Neural progenitor cell (in vitro differentiated cells): ENCODE measurements at regions not wholly inside any gene's neighbourhood (a gene's known extent, or its start where the extent isn't known, plus 50 kb on each side); places are given as distances from the start of the nearest gene placed in this dataset.
"Not testable (repeated sequence)": the region's sequence is repeated elsewhere in the genome, so short reads cannot be mapped to it uniquely, and the experiment has no call there.

Source experiments
- DNase-seq: peaks from one replicate; pipeline ENCODE4 v3.0.0-alpha.2; 2016; ENCODE audit warnings: low spot score
- H2AFZ ChIP-seq: fragments of 200-600 bp; sonication (generic); replicated peaks from 2 replicates; pipeline ENCODE4 v1.6.1; 2016; ENCODE audit warnings: antibody characterized with exemption
- H3F3A ChIP-seq: fragments of 200-600 bp; sonication (generic); 2 replicates; pipeline ENCODE4 v1.6.1; 2016; ENCODE audit warnings: antibody characterized with exemption, low read depth
- H3K27ac ChIP-seq: fragments of 200-600 bp; sonication (generic); 2 replicates; pipeline ENCODE4 v1.5.1; 2016; ENCODE audit warnings: mild to moderate bottlenecking
- H3K27me3 ChIP-seq: fragments of 200-600 bp; sonication (generic); 2 replicates; pipeline ENCODE4 v1.6.1; 2016; ENCODE audit warnings: mild to moderate bottlenecking, moderate library complexity
- H3K36me3 ChIP-seq: fragments of 200-600 bp; sonication (generic); 2 replicates; pipeline ENCODE4 v1.5.1; 2016
- H3K4me1 ChIP-seq: fragments of 200-600 bp; sonication (generic); 2 replicates; pipeline ENCODE4 v1.6.1; 2016; ENCODE audit warnings: mixed run types
- H3K4me2 ChIP-seq: fragments of 200-600 bp; sonication (generic); 2 replicates; pipeline ENCODE4 v1.6.1; 2016
- H3K4me3 ChIP-seq: fragments of 200-600 bp; sonication (generic); 2 replicates; pipeline ENCODE4 v1.5.1; 2016
- H3K79me2 ChIP-seq: fragments of 200-600 bp; sonication (generic); 2 replicates; pipeline ENCODE4 v1.6.1; 2016; ENCODE audit warnings: low read depth
- H3K9ac ChIP-seq: fragments of 200-600 bp; sonication (generic); 2 replicates; pipeline ENCODE4 v1.6.1; 2016
- H3K9me3 ChIP-seq: fragments of 200-600 bp; sonication (generic); 2 replicates; pipeline ENCODE4 v1.5.1; 2016; ENCODE audit warnings: low read depth
- H4K20me1 ChIP-seq: fragments of 200-600 bp; sonication (generic); 2 replicates; pipeline ENCODE4 v1.6.1; 2016; ENCODE audit warnings: low read depth
- H3K27ac Mint-ChIP-seq: 3 replicates; pipeline ENCODE4 v1.8.0; 2021; ENCODE audit warnings: mixed read lengths
- H3K27me3 Mint-ChIP-seq: 2 replicates; pipeline ENCODE4 v1.8.0; 2022; ENCODE audit warnings: low read depth, mild to moderate bottlenecking, inconsistent platforms, moderate library complexity, mixed read lengths; ENCODE audit not compliant: insufficient read depth
- H3K36me3 Mint-ChIP-seq: 3 replicates; pipeline ENCODE4 v1.8.0; 2021; ENCODE audit warnings: mixed read lengths
- H3K4me1 Mint-ChIP-seq: 3 replicates; pipeline ENCODE4 v1.8.0; 2021; ENCODE audit warnings: mixed read lengths
- H3K4me3 Mint-ChIP-seq: 3 replicates; pipeline ENCODE4 v1.8.0; 2021; ENCODE audit warnings: mild to moderate bottlenecking, moderate library complexity, mixed read lengths
- H3K9me3 Mint-ChIP-seq: 3 replicates; pipeline ENCODE4 v1.8.0; 2020; ENCODE audit warnings: mixed read lengths
- EZH2 ChIP-seq: fragments of 200-600 bp; sonication (generic); IDR thresholded peaks from 2 replicates; pipeline ENCODE4 v1.6.1; 2017; ENCODE audit warnings: antibody characterized with exemption, mild to moderate bottlenecking, moderate library complexity
- EZH2phosphoT487 ChIP-seq: fragments of 200-600 bp; sonication (generic); IDR thresholded peaks from 2 replicates; pipeline ENCODE4 v1.6.1; 2017; ENCODE audit warnings: antibody characterized with exemption
- TF ChIP-seq, protein P1 (sequence below): fragments of 200-600 bp; sonication (generic); IDR thresholded peaks from 2 replicates; pipeline ENCODE4 v1.5.1; 2017; ENCODE audit warnings: antibody characterized with exemption, mild to moderate bottlenecking

DNA sequence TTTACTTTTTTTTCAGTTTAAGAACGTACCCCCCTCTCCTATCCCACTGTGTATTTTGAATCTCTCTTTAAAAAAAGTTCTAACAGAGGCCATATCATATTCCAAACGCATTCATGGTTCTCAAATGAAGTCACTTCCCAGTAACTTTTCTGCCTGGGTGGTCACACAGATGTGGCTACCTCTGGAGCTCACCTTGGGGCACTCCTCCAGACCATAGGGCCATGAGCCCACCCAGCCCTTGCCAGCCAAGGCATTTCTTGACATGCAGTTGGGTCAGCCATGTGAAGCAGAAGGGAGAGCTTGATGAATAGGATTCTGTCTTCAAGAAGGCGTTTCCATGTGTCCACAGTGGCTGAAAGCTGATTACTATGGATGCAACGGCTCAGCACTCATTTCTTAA, 239.3 kb downstream of the RAB11FIP2 start:
- H3K4me3 ChIP-seq, result no peak overlapping the region
- no peak overlapping the region for H3K4me3 Mint-ChIP-seq
- TF ChIP-seq, protein P1, sequence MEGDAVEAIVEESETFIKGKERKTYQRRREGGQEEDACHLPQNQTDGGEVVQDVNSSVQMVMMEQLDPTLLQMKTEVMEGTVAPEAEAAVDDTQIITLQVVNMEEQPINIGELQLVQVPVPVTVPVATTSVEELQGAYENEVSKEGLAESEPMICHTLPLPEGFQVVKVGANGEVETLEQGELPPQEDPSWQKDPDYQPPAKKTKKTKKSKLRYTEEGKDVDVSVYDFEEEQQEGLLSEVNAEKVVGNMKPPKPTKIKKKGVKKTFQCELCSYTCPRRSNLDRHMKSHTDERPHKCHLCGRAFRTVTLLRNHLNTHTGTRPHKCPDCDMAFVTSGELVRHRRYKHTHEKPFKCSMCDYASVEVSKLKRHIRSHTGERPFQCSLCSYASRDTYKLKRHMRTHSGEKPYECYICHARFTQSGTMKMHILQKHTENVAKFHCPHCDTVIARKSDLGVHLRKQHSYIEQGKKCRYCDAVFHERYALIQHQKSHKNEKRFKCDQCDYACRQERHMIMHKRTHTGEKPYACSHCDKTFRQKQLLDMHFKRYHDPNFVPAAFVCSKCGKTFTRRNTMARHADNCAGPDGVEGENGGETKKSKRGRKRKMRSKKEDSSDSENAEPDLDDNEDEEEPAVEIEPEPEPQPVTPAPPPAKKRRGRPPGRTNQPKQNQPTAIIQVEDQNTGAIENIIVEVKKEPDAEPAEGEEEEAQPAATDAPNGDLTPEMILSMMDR, result no peak
- TF ChIP-seq EZH2phosphoT487 (no peak), EZH2 (no peak)
- peaks cover 4% of the 10 kb centered on the region for H3K27me3 Mint-ChIP-seq
- H4K20me1 ChIP-seq, result peaks cover 6% of the 10 kb centered on the region
- DNase-seq, result no peak
- no peaks in the 10 kb centered on the region for H3K79me2 ChIP-seq
- peaks cover 2% of the 10 kb centered on the region for H3K36me3 Mint-ChIP-seq
- peaks cover 17% of the 10 kb centered on the region for H3F3A ChIP-seq
- no peak overlapping the region for H3K9ac ChIP-seq
- H3K27ac ChIP-seq, result no peak overlapping the region
- no peak overlapping the region for H3K27ac Mint-ChIP-seq
- no peak overlapping the region for H2AFZ ChIP-seq
- peaks cover 7% of the 10 kb centered on the region for H3K9me3 Mint-ChIP-seq
- no peaks in the 10 kb centered on the region for H3K9me3 ChIP-seq
- no peak overlapping the region for H3K4me2 ChIP-seq
- peaks cover 26% of the 10 kb centered on the region for H3K4me1 ChIP-seq
- peaks cover 27% of the 10 kb centered on the region for H3K4me1 Mint-ChIP-seq
- H3K27me3 ChIP-seq, result no peaks in the 10 kb centered on the region
- H3K36me3 ChIP-seq, result no peaks in the 10 kb centered on the region

DNA sequence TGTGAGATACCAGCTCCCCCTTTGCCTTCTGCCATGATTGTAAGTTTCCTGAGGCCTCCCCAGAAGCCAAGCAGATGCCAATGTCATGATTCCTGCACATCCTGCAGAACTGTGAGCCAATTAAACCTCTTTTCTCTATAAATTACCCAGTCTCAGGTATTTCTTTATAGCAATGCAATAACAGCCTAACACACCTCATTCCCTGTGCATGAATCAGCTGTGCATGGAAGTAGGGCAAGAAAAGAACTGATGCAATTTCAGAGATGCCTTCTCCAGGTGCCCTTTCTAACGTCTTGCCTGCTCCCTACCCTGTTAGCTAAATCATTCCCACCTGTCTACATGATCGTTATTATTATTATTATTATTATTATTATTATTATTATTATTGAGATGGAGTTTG, 230.9 kb downstream of the RAB11FIP2 start:
- not testable (repeated sequence) for H3K4me1 ChIP-seq

DNA sequence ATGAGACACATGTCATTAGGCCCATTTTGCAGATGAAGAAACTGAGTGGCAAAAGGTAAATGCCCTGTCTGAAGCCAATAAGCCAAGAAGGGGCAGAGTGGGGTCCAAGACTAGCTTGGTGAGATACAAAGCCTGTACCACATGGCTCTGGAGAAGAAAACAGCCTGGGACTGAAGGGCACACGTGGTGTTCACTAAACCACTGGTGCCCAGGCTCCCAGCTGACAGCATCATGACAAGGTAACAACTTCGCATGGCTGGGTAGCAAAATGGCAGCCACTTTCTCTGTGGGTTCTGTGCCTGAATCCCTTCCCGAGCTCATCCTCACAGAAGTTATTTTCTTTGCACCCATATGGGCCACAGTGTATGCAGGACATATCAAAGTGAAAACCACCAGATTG, 229.6 kb downstream of the RAB11FIP2 start:
- no peak for TF ChIP-seq EZH2
- no peak for TF ChIP-seq EZH2phosphoT487
- TF ChIP-seq, protein P1, result no peak
- H3K27ac Mint-ChIP-seq, result no peak overlapping the region
- no peak overlapping the region for H3K4me2 ChIP-seq
- H3K9me3 Mint-ChIP-seq, result no peaks in the 10 kb centered on the region
- no peaks in the 10 kb centered on the region for H3K36me3 ChIP-seq
- no peaks in the 10 kb centered on the region for H3K4me1 ChIP-seq
- H3K9me3 ChIP-seq, result no peaks in the 10 kb centered on the region
- no peak for DNase-seq
- no peaks in the 10 kb centered on the region for H3K79me2 ChIP-seq
- no peaks in the 10 kb centered on the region for H3F3A ChIP-seq
- H3K9ac ChIP-seq, result no peak overlapping the region
- H3K4me1 Mint-ChIP-seq, result peaks cover 10% of the 10 kb centered on the region
- no peak overlapping the region for H3K4me3 ChIP-seq
- H3K36me3 Mint-ChIP-seq, result no peaks in the 10 kb centered on the region
- H2AFZ ChIP-seq, result no peak overlapping the region
- no peak overlapping the region for H3K27ac ChIP-seq
- H3K27me3 Mint-ChIP-seq, result peaks cover 2% of the 10 kb centered on the region
- H4K20me1 ChIP-seq, result no peaks in the 10 kb centered on the region
- H3K27me3 ChIP-seq, result no peaks in the 10 kb centered on the region
- H3K4me3 Mint-ChIP-seq, result no peak overlapping the region

More for the DNA sequence above, 230.9 kb downstream of the RAB11FIP2 start:
- H4K20me1 ChIP-seq, H3K27me3 ChIP-seq, DNase-seq, H3K79me2 ChIP-seq, H3K4me2 ChIP-seq, H3K27ac Mint-ChIP-seq, H3K9ac ChIP-seq, H3K27me3 Mint-ChIP-seq, H3K27ac ChIP-seq, H3K4me1 Mint-ChIP-seq, H3K9me3 ChIP-seq, H3K9me3 Mint-ChIP-seq, H3K4me3 ChIP-seq, H3F3A ChIP-seq, H3K36me3 ChIP-seq, H3K36me3 Mint-ChIP-seq, H2AFZ ChIP-seq, H3K4me3 Mint-ChIP-seq: not testable (repeated sequence)

DNA sequence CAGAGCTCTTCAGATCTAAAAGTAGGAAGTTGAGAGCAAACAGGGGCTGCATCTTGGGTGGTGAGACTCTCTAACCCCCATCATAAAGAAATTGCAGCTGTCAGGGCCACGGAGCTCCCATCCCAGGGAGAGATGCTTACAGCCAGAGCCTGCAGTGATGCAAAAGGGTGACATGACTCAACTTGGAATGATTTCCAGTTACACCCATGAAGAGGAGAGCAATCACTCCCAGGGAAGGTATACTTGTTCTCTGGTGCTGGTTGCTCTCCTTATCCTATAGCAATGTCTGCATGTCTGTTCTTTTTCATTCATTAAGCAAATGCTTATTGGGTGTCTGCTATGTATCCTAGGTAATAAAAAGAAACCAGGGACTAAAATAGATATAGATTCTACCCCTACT, 228.0 kb downstream of the RAB11FIP2 start:
- TF ChIP-seq EZH2phosphoT487 (no peak), EZH2 (no peak)
- TF ChIP-seq, protein P1, result no peak
- H3K27me3 Mint-ChIP-seq, result peaks cover 2% of the 10 kb centered on the region
- H3K4me3 ChIP-seq, result no peak overlapping the region
- peaks cover 10% of the 10 kb centered on the region for H3K4me1 Mint-ChIP-seq
- H3K36me3 ChIP-seq, result no peaks in the 10 kb centered on the region
- no peak overlapping the region for H3K4me2 ChIP-seq
- H3F3A ChIP-seq, result no peaks in the 10 kb centered on the region
- no peaks in the 10 kb centered on the region for H4K20me1 ChIP-seq
- H3K9me3 ChIP-seq, result no peaks in the 10 kb centered on the region
- no peaks in the 10 kb centered on the region for H3K9me3 Mint-ChIP-seq
- no peaks in the 10 kb centered on the region for H3K36me3 Mint-ChIP-seq
- H3K9ac ChIP-seq, result no peak overlapping the region
- DNase-seq, result no peak
- H2AFZ ChIP-seq, result no peak overlapping the region
- H3K79me2 ChIP-seq, result no peaks in the 10 kb centered on the region
- H3K27ac ChIP-seq, result no peak overlapping the region
- H3K4me1 ChIP-seq, result no peaks in the 10 kb centered on the region
- H3K4me3 Mint-ChIP-seq, result no peak overlapping the region
- no peaks in the 10 kb centered on the region for H3K27me3 ChIP-seq
- no peak overlapping the region for H3K27ac Mint-ChIP-seq
